K562 (cell line): ENCODE measurements at regions not wholly inside any gene's neighbourhood (a gene's known extent, or its start where the extent isn't known, plus 50 kb on each side); places are given as distances from the start of the nearest gene placed in this dataset.
"Not testable (repeated sequence)": the region's sequence is repeated elsewhere in the genome, so short reads cannot be mapped to it uniquely, and the experiment has no call there.

Experiments
- ATAC-seq: fragments of 200-7000 bp; cut with Tn5 transposase; 3 replicates; pipeline ENCODE4 v1.9.1; 2020; ENCODE audit warnings: moderate library complexity
- BruUV-seq: library from RNA; stranded (reverse); fragments of 400-500 nt; replicated peaks from 2 replicates; lab custom pipeline; 2021; lab: Mats Ljungman, UMichigan
- CTCF ChIA-PET: fragments of 300-600 bp; formaldehyde crosslinking; extraction: SDS; loops from one replicate; lab custom pipeline; 2021; ENCODE audit warnings: low intra/inter-chr PET ratio; lab: Yijun Ruan, JAX
- POLR2A ChIA-PET: fragments of 300-600, 350-650 bp; sonication (Branson Sonifier 250); formaldehyde crosslinking; extraction: SDS; loops from one replicate; lab custom pipeline; 2021; ENCODE audit warnings: antibody characterized with exemption, inconsistent platforms; lab: Yijun Ruan, JAX
- DNase-seq, 4 experiments: peaks; one replicate each; pipeline versions ENCODE4 v3.0.0 to v3.0.0-alpha.2; 2011 to 2018; ENCODE audit warnings: low spot score in 3 of 4, mixed read lengths in 3 of 4; ENCODE audit errors: extremely low read depth in 1 of 4
- FAIRE-seq: peaks from 2 replicates; lab custom pipeline; 2011; peaks lifted over from hg19 to GRCh38; lab: Jason Lieb, UNC
- H2AFZ ChIP-seq: 2 replicates; pipeline ENCODE4 v1.6.0; 2011; ENCODE audit warnings: low read depth, low read length, control low read depth, inconsistent platforms
- H3K27ac ChIP-seq: fragments of 200-600 bp; 3 replicates; pipeline ENCODE4 v1.8.0; 2011; ENCODE audit warnings: low read depth, mild to moderate bottlenecking, control low read depth, inconsistent platforms, low read length, moderate library complexity, mixed read lengths; ENCODE audit errors: extremely low read depth
- H3K27me3 ChIP-seq, 2 experiments: fragments of 300-600 bp in 1 of 2; 2 replicates in 1 of 2; 3 replicates in 1 of 2; pipeline versions ENCODE4 v1.6.0 to v1.8.0; 2011; ENCODE audit warnings: inconsistent platforms in 2 of 2, low read length in 2 of 2, mild to moderate bottlenecking in 1 of 2, mixed read lengths in 1 of 2, moderate library complexity in 1 of 2; ENCODE audit not compliant: control insufficient read depth in 2 of 2, insufficient read depth in 2 of 2
- H3K36me3 ChIP-seq: fragments of 300-600 bp; 3 replicates; pipeline ENCODE4 v1.8.0; 2011; ENCODE audit warnings: mild to moderate bottlenecking, low read length, inconsistent platforms; ENCODE audit not compliant: control insufficient read depth, insufficient read depth
- H3K4me1 ChIP-seq, 2 experiments: fragments of 200-600 bp in 1 of 2; replicated peaks in 1 of 2; 2 replicates in 1 of 2; 3 replicates in 1 of 2; pipeline versions ENCODE4 v1.5.1 to v1.8.0; 2011; ENCODE audit warnings: inconsistent platforms in 2 of 2, low read length in 2 of 2, mild to moderate bottlenecking in 1 of 2, mixed read lengths in 1 of 2, moderate library complexity in 1 of 2; ENCODE audit not compliant: control insufficient read depth in 2 of 2, insufficient read depth in 2 of 2
- H3K4me2 ChIP-seq: 2 replicates; pipeline ENCODE4 v1.6.1; 2011; ENCODE audit warnings: low read length, control low read depth, inconsistent platforms, mixed read lengths; ENCODE audit not compliant: insufficient read depth
- H3K4me3 ChIP-seq: fragments of 200-600 bp; sonication (generic), shearing (Covaris generic); 2 replicates; pipeline ENCODE4 v1.5.1; 2016; ENCODE audit warnings: control low read depth, inconsistent platforms
- H3K79me2 ChIP-seq: fragments of 200-600 bp; 3 replicates; pipeline ENCODE4 v1.8.0; 2011; ENCODE audit warnings: low read length, inconsistent platforms; ENCODE audit not compliant: control insufficient read depth, insufficient read depth
- H3K9ac ChIP-seq, 2 experiments: 2 replicates each; pipeline versions ENCODE4 v1.6.0 to v1.6.1; 2011; ENCODE audit warnings: low read depth in 2 of 2, low read length in 2 of 2, control low read depth in 1 of 2, inconsistent platforms in 1 of 2, mild to moderate bottlenecking in 1 of 2, mixed read lengths in 1 of 2; ENCODE audit not compliant: insufficient read depth in 1 of 2
- H3K9me1 ChIP-seq: one replicate; pipeline ENCODE4 v1.6.0; 2011; ENCODE audit warnings: inconsistent platforms, mild to moderate bottlenecking, low read length, moderate library complexity; ENCODE audit not compliant: control insufficient read depth, insufficient read depth
- H3K9me3 ChIP-seq: replicated peaks from 2 replicates; pipeline ENCODE4 v1.5.1; 2011; ENCODE audit warnings: low read depth, low read length, inconsistent platforms; ENCODE audit not compliant: control insufficient read depth, insufficient read depth
- H4K20me1 ChIP-seq: replicated peaks from 2 replicates; pipeline ENCODE4 v1.6.1; 2011; ENCODE audit warnings: low read length, inconsistent platforms, mixed read lengths; ENCODE audit not compliant: control insufficient read depth, insufficient read depth
- DIDO1 ChIP-seq: fragments of 450-650 bp; IDR thresholded peaks from 2 replicates; pipeline ENCODE4 v1.6.1; 2016; ENCODE audit warnings: low read depth, missing biosample characterization, missing genetic modification characterization
- DMBX1 ChIP-seq: fragments of 250-450 bp; sonication (Bioruptor Pico); IDR thresholded peaks from 2 replicates; pipeline ENCODE4 v1.8.0; 2022; ENCODE audit warnings: inconsistent platforms, mild to moderate bottlenecking, moderate library complexity, borderline replicate concordance
- RAD51 ChIP-seq: fragments of 450-650 bp; IDR thresholded peaks from 2 replicates; pipeline ENCODE4 v1.7.1; 2016; ENCODE audit warnings: low read depth, mild to moderate bottlenecking, borderline replicate concordance
- TAF15 ChIP-seq: fragments of 200-400 bp; formaldehyde crosslinking; IDR thresholded peaks from 2 replicates; pipeline ENCODE4 v1.6.1; 2017; ENCODE audit warnings: mild to moderate bottlenecking, low read depth, low read length, moderate library complexity
- WGBS: fragments of 100-300 bp; shearing (Covaris generic); methylation state at CpG from one replicate; pipeline ENCODE4 v1.1.6; 2016; ENCODE audit warnings: low coverage, mixed read lengths; ENCODE audit not compliant: insufficient coverage; ENCODE audit errors: missing lambda C conversion rate; 5-methylcytosine and 5-hydroxymethylcytosine counted together
- in situ Hi-C: fragments of 300-500 bp; cut with MboI; formaldehyde crosslinking; loops from 4 replicates; pipeline ENCODE4 v1.15.0; 2018; ENCODE audit warnings: inconsistent platforms, mixed read lengths
- intact Hi-C: fragments of 100-400 bp; cut with micrococcal nuclease; formaldehyde crosslinking; loops from 2 replicates; pipeline ENCODE4 v1.14.2; 2022
- TF ChIP-seq, protein P1 (sequence below): fragments of 450-650 bp; IDR thresholded peaks from 2 replicates; pipeline ENCODE4 v1.6.1; 2016; ENCODE audit warnings: mild to moderate bottlenecking

GRCh38 chr2:67130531-67131256 lies 266.4 kb upstream of the ETAA1 start (continued):
- TF ChIP-seq DIDO1 (tag) (no peak), DMBX1 (CRISPR knock-in tag) (no peak)
- TF ChIP-seq, protein P1, sequence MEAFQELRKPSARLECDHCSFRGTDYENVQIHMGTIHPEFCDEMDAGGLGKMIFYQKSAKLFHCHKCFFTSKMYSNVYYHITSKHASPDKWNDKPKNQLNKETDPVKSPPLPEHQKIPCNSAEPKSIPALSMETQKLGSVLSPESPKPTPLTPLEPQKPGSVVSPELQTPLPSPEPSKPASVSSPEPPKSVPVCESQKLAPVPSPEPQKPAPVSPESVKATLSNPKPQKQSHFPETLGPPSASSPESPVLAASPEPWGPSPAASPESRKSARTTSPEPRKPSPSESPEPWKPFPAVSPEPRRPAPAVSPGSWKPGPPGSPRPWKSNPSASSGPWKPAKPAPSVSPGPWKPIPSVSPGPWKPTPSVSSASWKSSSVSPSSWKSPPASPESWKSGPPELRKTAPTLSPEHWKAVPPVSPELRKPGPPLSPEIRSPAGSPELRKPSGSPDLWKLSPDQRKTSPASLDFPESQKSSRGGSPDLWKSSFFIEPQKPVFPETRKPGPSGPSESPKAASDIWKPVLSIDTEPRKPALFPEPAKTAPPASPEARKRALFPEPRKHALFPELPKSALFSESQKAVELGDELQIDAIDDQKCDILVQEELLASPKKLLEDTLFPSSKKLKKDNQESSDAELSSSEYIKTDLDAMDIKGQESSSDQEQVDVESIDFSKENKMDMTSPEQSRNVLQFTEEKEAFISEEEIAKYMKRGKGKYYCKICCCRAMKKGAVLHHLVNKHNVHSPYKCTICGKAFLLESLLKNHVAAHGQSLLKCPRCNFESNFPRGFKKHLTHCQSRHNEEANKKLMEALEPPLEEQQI: no peak

GRCh38 chr2:67131257-67131609 lies 265.9 kb upstream of the ETAA1 start:
- no peaks in the 10 kb centered on the region for H3K9me3 ChIP-seq

DNA sequence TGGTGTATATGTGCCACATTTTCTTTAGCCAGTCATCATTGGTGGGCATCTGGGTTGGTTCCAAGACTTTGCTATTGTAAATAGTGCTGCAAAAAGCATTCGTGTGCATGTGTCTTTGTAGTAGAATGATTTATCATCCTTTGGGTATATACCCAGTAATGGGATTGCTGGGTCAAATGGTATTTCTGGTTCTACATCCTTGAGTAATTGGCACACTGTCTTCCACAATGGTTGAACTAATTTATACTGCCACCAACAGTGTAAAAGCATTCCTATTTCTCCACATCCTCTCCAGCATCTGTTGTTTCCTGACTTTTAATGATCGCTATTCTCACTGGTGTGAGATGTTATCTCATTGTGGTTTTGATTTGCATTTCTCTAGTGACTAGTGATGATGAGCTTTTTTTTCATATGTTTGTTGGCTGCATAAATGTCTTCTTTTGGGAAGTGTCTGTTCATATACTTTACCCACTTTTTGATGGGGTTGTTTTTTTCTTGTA lies 264.6 kb upstream of the ETAA1 start:
- H3K4me2 ChIP-seq, BruUV-seq, H2AFZ ChIP-seq, in situ Hi-C loops, H3K27me3 ChIP-seq, intact Hi-C loops, H3K9me3 ChIP-seq, H4K20me1 ChIP-seq, H3K4me1 ChIP-seq, H3K9me1 ChIP-seq, ATAC-seq, CTCF ChIA-PET, DNase-seq, FAIRE-seq, H3K36me3 ChIP-seq, H3K4me3 ChIP-seq, POLR2A ChIA-PET, H3K9ac ChIP-seq, H3K79me2 ChIP-seq, H3K27ac ChIP-seq: not testable (repeated sequence)
- WGBS: 0% methylated on average over 2 of the region's 2 CpGs

More at GRCh38 chr2:67131257-67131609, 265.9 kb upstream of the ETAA1 start:
- no TSS peak for BruUV-seq
- intact Hi-C loops (no loop called here), in situ Hi-C loops (no loop called here)
- WGBS: 0% methylated on average over 3 of the region's 3 CpGs
- no peaks in the 10 kb centered on the region for H3K27me3 ChIP-seq
- no peak overlapping the region for H3K4me2 ChIP-seq
- no peak overlapping the region for H3K27ac ChIP-seq
- TF ChIP-seq TAF15: no peak
- no peak for TF ChIP-seq RAD51
- DNase-seq (no peak), FAIRE-seq (no peak), ATAC-seq (no peak)
- no peaks in the 10 kb centered on the region for H3K79me2 ChIP-seq
- no peak overlapping the region for H3K9ac ChIP-seq
- CTCF ChIA-PET: no interaction called here
- no peak overlapping the region for H3K4me3 ChIP-seq
- H3K4me1 ChIP-seq: no peaks in the 10 kb centered on the region
- no peaks in the 10 kb centered on the region for H4K20me1 ChIP-seq
- H2AFZ ChIP-seq: no peak overlapping the region
- POLR2A ChIA-PET: interaction anchor here (0.7 kb wide), 1 partner anchor 88 kb away, joined by 4 read pairs; no protein-coding TSS in a partner anchor
- H3K36me3 ChIP-seq: no peaks in the 10 kb centered on the region
- no peaks in the 10 kb centered on the region for H3K9me1 ChIP-seq
